Globus pallidus (tissue), 1 donor: ENCODE measurements at regions not wholly inside any gene's neighbourhood (a gene's known extent, or its start where the extent isn't known, plus 50 kb on each side); places are given as distances from the start of the nearest gene placed in this dataset.
"Not testable (repeated sequence)": the region's sequence is repeated elsewhere in the genome, so short reads cannot be mapped to it uniquely, and the experiment has no call there.

ENCODE experiments used
- DNase-seq: peaks from one replicate; pipeline ENCODE4 v3.0.0-alpha.2; 2015; ENCODE audit warnings: low spot score

- DNase-seq, result no peak
These were observed 304.0 kb upstream of the KLF4 start for GRCh38 chr9:107793541-107793940.

GRCh38 chr9:107792596-107792995 is 303.0 kb upstream of the KLF4 start:
- DNase-seq, result no peak

DNA sequence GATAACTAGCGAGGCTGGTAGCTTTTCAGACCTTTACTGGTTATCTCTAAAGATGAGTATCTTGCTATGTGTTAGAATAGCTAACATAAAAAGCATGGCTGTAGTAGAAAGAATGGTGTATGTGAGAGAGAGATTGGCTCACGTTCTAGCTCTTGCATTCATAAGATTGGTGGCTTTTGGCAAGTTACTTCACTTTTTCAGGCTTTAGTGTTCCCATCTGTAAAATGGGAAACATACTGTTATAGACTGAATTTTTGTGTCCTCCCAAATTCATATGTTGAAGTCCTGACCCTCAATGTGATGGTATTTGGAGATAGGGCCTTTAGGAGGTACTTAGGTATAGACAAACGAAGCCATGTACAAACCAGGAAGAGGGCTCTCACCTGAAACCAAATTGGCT is 302.4 kb upstream of the KLF4 start:
- DNase-seq, result no peak

GRCh38 chr9:107789001-107789700 is 299.6 kb upstream of the KLF4 start:
- DNase-seq, result no peak

- no peak for DNase-seq
These were observed 297.0 kb upstream of the KLF4 start for GRCh38 chr9:107786561-107786960.

GRCh38 chr9:107784235-107784958 is 294.8 kb upstream of the KLF4 start:
- DNase-seq, result no peak

DNA sequence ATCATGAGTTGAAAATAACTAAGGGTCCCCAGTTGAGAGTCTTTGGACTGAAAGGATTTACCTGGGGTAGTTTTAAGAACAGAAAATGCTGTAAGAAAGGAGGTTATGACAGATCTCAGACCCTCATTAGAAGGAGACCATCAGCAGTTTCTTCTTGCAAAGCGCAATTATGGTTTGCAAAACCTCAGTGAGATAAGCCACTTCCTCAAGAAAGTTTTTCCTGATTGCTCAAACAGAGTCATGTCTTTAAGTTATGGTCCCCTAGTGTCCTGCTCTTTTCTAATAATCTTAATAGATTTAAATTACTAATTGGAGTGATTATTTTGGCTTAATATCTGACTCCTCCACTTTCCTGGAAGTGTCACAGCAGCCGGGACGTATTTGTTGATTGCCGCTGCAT is 293.2 kb upstream of the KLF4 start:
- DNase-seq, result no peak

DNA sequence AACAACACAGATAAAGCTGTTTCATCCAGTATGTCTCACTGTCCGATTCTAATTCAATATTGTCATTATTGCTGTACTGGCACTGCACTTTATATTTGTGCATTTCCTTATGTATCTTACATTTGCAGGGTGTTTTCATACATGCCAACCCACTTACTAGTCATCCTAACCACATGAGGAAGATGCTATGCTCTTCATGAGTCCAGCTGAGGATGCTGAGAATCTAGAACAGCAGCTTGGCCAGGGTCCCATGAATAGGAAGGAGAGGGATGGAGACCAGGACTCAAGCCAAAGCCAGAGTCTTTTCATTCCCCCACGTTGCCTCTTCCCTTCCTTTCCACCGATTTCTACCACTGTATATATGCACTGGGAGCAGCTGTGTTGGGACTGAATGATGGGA is 292.8 kb upstream of the KLF4 start:
- no peak for DNase-seq

DNA sequence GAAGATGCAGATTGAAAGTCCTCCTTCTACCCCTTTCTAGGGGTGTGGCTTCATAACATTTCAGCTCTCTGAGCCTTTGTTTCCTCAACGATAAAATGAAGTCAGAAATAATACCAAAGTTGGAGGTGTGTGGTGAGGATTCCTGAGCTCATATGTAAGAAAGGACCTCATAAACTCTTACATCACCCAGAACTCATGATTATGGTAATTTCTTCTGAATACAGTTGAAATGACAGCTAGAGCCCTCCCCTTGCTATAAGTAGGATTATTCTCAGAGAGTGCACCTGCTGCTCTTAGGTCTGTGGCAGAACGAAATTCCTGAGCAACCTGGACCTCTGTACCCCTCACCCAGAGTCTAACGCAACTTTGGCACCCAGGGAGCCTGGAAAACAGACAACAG is 291.4 kb upstream of the KLF4 start:
- DNase-seq, result no peak

- DNase-seq, result no peak
These were observed 290.2 kb upstream of the KLF4 start for GRCh38 chr9:107779731-107780130.

- DNase-seq, result no peak
These were observed 289.1 kb upstream of the KLF4 start for GRCh38 chr9:107778661-107779060.

DNA sequence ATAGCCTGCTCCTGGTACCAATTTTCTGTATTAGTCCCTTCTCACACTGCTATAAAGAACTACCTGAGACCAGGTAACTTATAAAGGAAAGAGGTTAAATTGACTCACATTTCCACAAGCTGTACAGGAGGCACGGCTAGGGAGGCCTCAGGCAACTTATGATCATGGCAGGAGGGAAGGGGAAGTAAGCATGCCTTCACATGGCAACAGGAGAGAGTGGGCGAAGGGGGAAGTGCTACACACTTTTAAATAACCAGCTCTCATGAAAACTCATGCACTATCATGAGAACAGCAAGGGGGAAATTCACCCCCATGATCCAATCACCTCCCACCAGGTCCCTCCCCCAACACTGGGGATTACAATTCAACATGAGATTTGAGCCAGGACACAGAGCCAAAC is 284.5 kb upstream of the KLF4 start:
- not testable (repeated sequence) for DNase-seq

- DNase-seq, result no peak
These were observed 283.4 kb upstream of the KLF4 start for GRCh38 chr9:107772988-107773387.

DNA sequence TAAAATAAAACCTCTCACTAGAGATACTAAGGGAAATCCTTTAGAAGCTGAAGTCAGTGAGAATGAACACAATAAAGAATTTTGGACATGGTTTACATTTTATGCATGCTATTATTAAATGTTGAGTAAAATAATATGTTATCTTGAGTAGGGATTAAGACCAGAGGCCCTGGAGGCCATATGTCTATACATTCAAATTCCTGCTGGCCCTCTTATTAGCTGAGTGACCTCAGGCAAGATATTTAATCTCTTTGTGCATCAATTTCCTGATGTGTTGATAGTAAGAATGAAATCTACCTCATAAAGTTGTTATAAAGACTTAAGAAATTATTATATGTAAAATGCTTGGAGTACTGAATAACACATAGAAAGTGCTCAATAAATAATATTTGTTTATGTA is 281.1 kb upstream of the KLF4 start:
- no peak for DNase-seq

DNA sequence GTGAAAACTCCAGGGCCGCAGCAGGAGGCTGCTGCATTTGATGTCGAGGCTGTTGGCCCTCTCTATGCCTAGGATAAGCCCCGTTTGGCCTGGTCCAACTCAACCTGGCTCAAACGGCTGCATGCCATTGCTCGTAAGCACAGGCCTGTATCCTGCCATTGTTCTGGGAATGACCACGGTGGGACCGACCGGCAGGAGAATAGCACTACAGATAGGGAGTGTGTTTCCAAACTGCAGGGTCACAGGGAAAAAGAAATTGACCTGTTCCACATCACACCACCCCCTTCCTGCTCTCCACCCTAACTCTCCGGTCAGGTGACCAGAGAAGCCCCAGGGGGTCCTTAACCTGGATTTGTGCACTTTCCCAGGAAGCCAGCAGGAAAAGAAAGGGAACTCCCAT is 278.7 kb upstream of the KLF4 start:
- DNase-seq, result no peak

DNA sequence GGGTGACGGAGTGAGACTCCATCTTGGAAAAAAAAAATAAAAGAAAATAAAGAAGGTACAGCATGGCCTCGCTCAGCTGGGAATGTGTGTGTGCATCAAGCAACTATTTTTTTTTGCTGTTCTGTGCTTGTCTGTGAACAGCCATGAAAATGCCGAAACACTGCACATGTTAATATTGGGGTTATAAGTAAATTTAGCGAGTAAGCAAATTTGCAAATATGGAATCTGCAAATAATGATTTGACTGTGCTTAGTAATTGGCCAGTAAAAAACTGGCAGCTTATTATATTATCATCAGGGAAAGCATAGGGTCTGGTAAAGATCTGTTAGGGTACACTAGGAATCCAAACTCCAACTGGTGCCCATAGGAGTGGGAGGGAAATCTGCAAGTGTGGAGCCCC is 278.1 kb upstream of the KLF4 start:
- no peak for DNase-seq

DNA sequence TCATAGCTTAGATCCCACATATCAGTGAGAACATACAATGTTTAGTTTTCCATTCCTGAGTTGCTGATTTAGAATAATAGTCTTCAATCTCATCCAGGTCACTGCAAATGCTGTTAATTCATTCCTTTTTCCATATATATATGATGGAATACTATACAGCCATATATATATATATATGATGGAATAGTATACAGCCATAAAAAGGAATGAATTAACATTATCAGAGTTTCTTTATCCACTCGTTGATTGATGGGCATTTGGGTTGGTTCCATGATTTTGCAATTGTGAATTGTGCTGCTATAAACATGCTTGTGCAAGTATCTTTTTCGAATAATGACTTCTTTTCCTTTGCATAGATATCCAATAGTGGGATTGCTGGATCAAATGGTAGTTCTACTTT is 273.9 kb upstream of the KLF4 start:
- not testable (repeated sequence) for DNase-seq

DNA sequence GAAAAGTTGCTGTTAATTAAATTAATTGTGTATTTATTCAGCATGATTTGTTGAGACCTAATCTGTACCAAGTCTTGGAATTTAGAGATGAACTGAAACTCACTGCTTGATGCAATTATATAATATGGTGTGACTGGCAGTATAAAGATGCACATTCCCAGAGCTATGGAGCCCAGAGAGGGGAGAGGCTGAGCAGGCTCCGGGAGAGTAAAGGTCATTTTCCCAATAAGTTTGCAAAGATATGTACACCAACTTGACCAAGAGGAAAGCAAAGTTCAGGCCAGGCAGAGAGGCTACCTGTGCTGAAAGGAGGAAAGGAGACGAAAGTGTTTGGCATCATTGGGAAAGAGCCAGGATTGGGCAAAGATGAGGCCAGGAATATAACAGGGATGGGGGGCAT is 271.7 kb upstream of the KLF4 start:
- DNase-seq, result no peak

- peak; percentile 67 for DNase-seq
These were observed 271.1 kb upstream of the KLF4 start for GRCh38 chr9:107760469-107761242.

GRCh38 chr9:107759823-107760166 is 270.2 kb upstream of the KLF4 start:
- DNase-seq, result no peak

DNA sequence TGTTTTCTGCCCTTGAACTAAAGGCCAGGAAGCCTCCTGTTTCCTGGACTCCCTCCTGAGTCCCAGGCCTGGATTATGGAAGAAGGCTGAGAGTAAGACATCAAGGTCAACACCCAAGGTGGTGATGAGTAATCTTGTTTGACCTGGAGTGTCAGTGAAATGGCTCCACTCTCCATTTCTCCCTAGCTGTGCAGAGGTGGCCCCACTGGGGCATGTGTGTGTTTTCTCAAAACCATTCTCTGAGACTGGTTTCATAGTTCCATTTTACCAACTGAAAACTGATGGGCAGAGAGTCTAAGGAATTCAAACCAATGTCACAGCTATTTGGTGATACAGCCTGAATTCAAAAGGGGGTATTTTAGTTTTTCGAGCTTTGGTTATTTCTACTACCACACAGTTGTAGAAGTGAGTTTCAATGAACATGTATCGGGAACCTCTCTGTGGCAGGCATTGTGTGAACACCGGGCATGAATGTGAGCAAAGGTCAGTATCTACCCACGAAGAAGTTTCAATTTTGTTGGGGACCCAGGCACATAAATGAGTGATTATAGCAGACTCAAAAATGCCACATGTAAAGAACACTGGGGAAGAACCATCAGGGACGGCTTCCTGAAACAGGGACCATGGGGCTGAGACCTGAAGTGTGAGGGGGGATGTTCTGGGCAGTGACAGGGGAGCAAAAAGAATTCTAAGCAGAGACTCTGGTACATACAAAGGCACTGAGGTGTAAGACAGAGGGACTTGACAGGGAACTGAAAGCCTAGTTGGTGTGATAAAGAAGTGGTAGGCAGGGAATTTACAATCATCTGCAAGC is 269.6 kb upstream of the KLF4 start:
- no peak for DNase-seq

DNA sequence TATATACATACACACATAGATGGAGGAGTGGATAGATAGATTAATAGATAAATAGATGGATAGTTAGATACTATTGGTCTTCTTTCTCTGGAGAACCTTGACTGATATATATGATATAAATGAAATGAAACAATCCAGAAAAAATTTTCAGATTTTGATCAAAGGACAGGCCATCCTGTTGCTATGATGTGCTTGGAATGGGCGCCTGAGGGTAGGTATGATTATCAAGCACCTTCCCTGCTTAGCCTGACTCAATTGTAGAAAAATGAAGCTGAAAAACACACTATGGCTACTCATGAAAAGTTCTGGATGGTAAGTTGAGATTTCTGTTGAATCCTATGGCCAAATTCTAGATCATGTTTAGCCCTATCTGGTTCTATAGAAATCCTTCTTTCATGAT is 266.5 kb upstream of the KLF4 start:
- no peak for DNase-seq
